Lower lobe of right lung (tissue), 2 donors: ENCODE measurements at regions not wholly inside any gene's neighbourhood (a gene's known extent, or its start where the extent isn't known, plus 50 kb on each side); places are given as distances from the start of the nearest gene placed in this dataset.
A peak's percentile ranks its signal among the peaks of the same experiment; 100 is the strongest.
"Not testable (repeated sequence)": the region's sequence is repeated elsewhere in the genome, so short reads cannot be mapped to it uniquely, and the experiment has no call there.

Experiments
- ATAC-seq, 2 donors: fragments of 200-7000 bp; cut with Tn5 transposase; one replicate each; pipeline ENCODE4 v1.9.1; 2020 to 2022; ENCODE audit warnings: mild to moderate bottlenecking in 2 of 2, moderate library complexity in 2 of 2
- DNase-seq: peaks from one replicate; pipeline ENCODE4 v3.0.0-alpha.2; 2020
- H3K27ac ChIP-seq: fragments of 200-600 bp; one replicate; pipeline ENCODE4 v1.8.0; 2022
- H3K27me3 ChIP-seq: fragments of 200-600 bp; one replicate; pipeline ENCODE4 v1.8.0; 2022; ENCODE audit warnings: low read depth
- H3K36me3 ChIP-seq: fragments of 200-600 bp; one replicate; pipeline ENCODE4 v1.8.0; 2022; ENCODE audit warnings: mild to moderate bottlenecking
- H3K4me1 ChIP-seq: fragments of 200-600 bp; one replicate; pipeline ENCODE4 v1.8.0; 2022
- H3K4me3 ChIP-seq: fragments of 200-600 bp; one replicate; pipeline ENCODE4 v1.8.0; 2022; ENCODE audit warnings: mild to moderate bottlenecking
- H3K9me3 ChIP-seq: fragments of 200-600 bp; one replicate; pipeline ENCODE4 v1.8.0; 2022
- CTCF ChIP-seq: fragments of 200-600 bp; IDR thresholded peaks from one replicate; pipeline ENCODE4 v1.8.0; 2022; ENCODE audit warnings: antibody characterized with exemption, mild to moderate bottlenecking
- intact Hi-C: fragments of 100-400 bp; cut with DNase I; formaldehyde crosslinking; loops from one replicate; pipeline ENCODE4 v1.11.0; 2022
- donor health status: DM: no; HTN: yes; CAD: no; lungs with severe emphysema.

GRCh38 chr2:61662990-61663389 is 124.8 kb upstream of the XPO1 start:
- intact Hi-C loops: no loop called here
- Histone ChIP-seq H3K4me1 (no peaks in the 10 kb centered on the region), H3K9me3 (no peaks in the 10 kb centered on the region), H3K27ac (no peak overlapping the region), H3K4me3 (no peak overlapping the region), H3K27me3 (no peaks in the 10 kb centered on the region), H3K36me3 (no peaks in the 10 kb centered on the region)
- ATAC-seq (no peak), DNase-seq (no peak)
- no peak for TF ChIP-seq CTCF

- Histone ChIP-seq H3K4me1 (no peaks in the 10 kb centered on the region), H3K9me3 (no peaks in the 10 kb centered on the region), H3K27ac (no peak overlapping the region), H3K4me3 (no peak overlapping the region), H3K36me3 (no peaks in the 10 kb centered on the region), H3K27me3 (no peaks in the 10 kb centered on the region)
- DNase-seq: no peak
- intact Hi-C loops: no loop called here
- TF ChIP-seq CTCF: no peak
- no peak for ATAC-seq
Measured at GRCh38 chr2:61660511-61661388, 122.6 kb upstream of the XPO1 start.

- ATAC-seq (peak; percentile 58 to 75), DNase-seq (no peak)
- no peaks in the 10 kb centered on the region for H3K4me1 ChIP-seq
- no peaks in the 10 kb centered on the region for H3K27me3 ChIP-seq
- no peaks in the 10 kb centered on the region for H3K9me3 ChIP-seq
- TF ChIP-seq CTCF: peak; percentile 52
- no peaks in the 10 kb centered on the region for H3K36me3 ChIP-seq
- intact Hi-C loops: no loop called here
- H3K4me3 ChIP-seq: no peak overlapping the region
- no peak overlapping the region for H3K27ac ChIP-seq
Measured at GRCh38 chr2:61658841-61659780, 121.0 kb upstream of the XPO1 start.

DNA sequence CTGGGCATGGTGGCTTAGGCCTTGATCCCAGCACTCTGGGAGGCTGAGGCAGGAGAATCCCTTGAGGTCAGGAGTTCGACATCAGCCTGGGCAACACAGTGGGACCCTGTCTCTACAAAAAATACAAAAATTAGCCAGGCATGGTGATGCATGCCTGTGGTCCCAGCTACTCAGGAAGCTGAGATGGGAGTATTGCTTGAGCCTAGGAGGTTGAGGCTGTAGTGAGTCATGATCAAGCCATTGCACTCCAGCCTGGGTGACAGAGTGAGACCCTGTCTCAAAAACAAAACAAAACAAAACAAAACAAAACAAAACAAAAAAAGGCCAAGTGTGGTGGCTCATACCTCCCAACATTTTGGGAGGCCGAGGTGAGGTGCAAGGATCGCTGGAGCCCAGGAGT is 111.8 kb upstream of the XPO1 start:
- H3K36me3 ChIP-seq, ATAC-seq, H3K27me3 ChIP-seq, DNase-seq, H3K4me1 ChIP-seq, intact Hi-C loops, H3K9me3 ChIP-seq, H3K4me3 ChIP-seq, H3K27ac ChIP-seq: not testable (repeated sequence)

- peaks cover 4% of the 10 kb centered on the region for H3K9me3 ChIP-seq
- no peak for DNase-seq
- no peaks in the 10 kb centered on the region for H3K4me1 ChIP-seq
- H3K4me3 ChIP-seq: no peak overlapping the region
- intact Hi-C loops: no loop called here
- H3K36me3 ChIP-seq: no peaks in the 10 kb centered on the region
- ATAC-seq: no peak
- H3K27ac ChIP-seq: no peak overlapping the region
- TF ChIP-seq CTCF: no peak
- H3K27me3 ChIP-seq: no peaks in the 10 kb centered on the region
Measured at GRCh38 chr2:61649021-61649420, 110.9 kb upstream of the XPO1 start.

GRCh38 chr2:61647044-61647443 is 108.9 kb upstream of the XPO1 start:
- no peak overlapping the region for H3K27ac ChIP-seq
- no peaks in the 10 kb centered on the region for H3K27me3 ChIP-seq
- H3K9me3 ChIP-seq: peaks cover 4% of the 10 kb centered on the region
- no peak overlapping the region for H3K4me3 ChIP-seq
- no peaks in the 10 kb centered on the region for H3K4me1 ChIP-seq
- no peaks in the 10 kb centered on the region for H3K36me3 ChIP-seq
- intact Hi-C loops: no loop called here
- DNase-seq (no peak), ATAC-seq (no peak)
- TF ChIP-seq CTCF: no peak
